ENCODE measurements at regions not wholly inside any gene's neighbourhood (a gene's known extent, or its start where the extent isn't known, plus 50 kb on each side); places are given as distances from the start of the nearest gene placed in this dataset.

- H3K36me3 Mint-ChIP-seq (ENCODE audit: insufficient read depth): no peaks in the 10 kb centered on the region
- H3K9me3 Mint-ChIP-seq: no peaks in the 10 kb centered on the region
- H3K4me3 Mint-ChIP-seq: no peak overlapping the region
- peaks cover 6% of the 10 kb centered on the region for H3K4me1 Mint-ChIP-seq
- ATAC-seq (replicated peaks; ENCODE audit: extremely low read depth, poor library complexity, severe bottlenecking): no peak
- no peak for DNase-seq (ENCODE audit: low spot score in 2 of 2)
- H3K27ac Mint-ChIP-seq (ENCODE audit: low read depth): no peak overlapping the region
- H3K27me3 Mint-ChIP-seq: peaks cover 53% of the 10 kb centered on the region
Measured at GRCh38 chr10:27619329-27619728, 115.2 kb downstream of the RAB18 start.

GRCh38 chr10:27620430-27621397, 116.6 kb downstream of the RAB18 start:
- H3K27me3 Mint-ChIP-seq: peaks cover 58% of the 10 kb centered on the region

GRCh38 chr10:27621461-27621860, 117.4 kb downstream of the RAB18 start:
- no peak for ATAC-seq (replicated peaks; ENCODE audit: extremely low read depth, poor library complexity, severe bottlenecking)
- no peak overlapping the region for H3K4me3 Mint-ChIP-seq
- H3K9me3 Mint-ChIP-seq: no peaks in the 10 kb centered on the region
- no peak overlapping the region for H3K27ac Mint-ChIP-seq (ENCODE audit: low read depth)
- H3K36me3 Mint-ChIP-seq (ENCODE audit: insufficient read depth): no peaks in the 10 kb centered on the region
- peaks cover 56% of the 10 kb centered on the region for H3K27me3 Mint-ChIP-seq
- DNase-seq (ENCODE audit: low spot score in 2 of 2): no peak
- no peaks in the 10 kb centered on the region for H3K4me1 Mint-ChIP-seq

More at GRCh38 chr10:27620430-27621397, 116.6 kb downstream of the RAB18 start:
- H3K4me1 Mint-ChIP-seq: no peaks in the 10 kb centered on the region
- DNase-seq (ENCODE audit: low spot score in 2 of 2) (no peak), ATAC-seq (replicated peaks; ENCODE audit: extremely low read depth, poor library complexity, severe bottlenecking) (no peak)
- no peak overlapping the region for H3K27ac Mint-ChIP-seq (ENCODE audit: low read depth)
- H3K4me3 Mint-ChIP-seq: no peak overlapping the region
- no peaks in the 10 kb centered on the region for H3K36me3 Mint-ChIP-seq (ENCODE audit: insufficient read depth)
- H3K9me3 Mint-ChIP-seq: no peaks in the 10 kb centered on the region

- no peak overlapping the region for H3K27ac Mint-ChIP-seq (ENCODE audit: low read depth)
- DNase-seq (ENCODE audit: low spot score in 2 of 2) (no peak), ATAC-seq (replicated peaks; ENCODE audit: extremely low read depth, poor library complexity, severe bottlenecking) (no peak)
- H3K27me3 Mint-ChIP-seq: peaks cover 66% of the 10 kb centered on the region
- H3K4me1 Mint-ChIP-seq: no peaks in the 10 kb centered on the region
- H3K36me3 Mint-ChIP-seq (ENCODE audit: insufficient read depth): no peaks in the 10 kb centered on the region
- H3K9me3 Mint-ChIP-seq: no peaks in the 10 kb centered on the region
- H3K4me3 Mint-ChIP-seq: no peak overlapping the region
Measured at GRCh38 chr10:27622596-27622995, 118.5 kb downstream of the RAB18 start.

Data from central memory CD8-positive, alpha-beta T cell (primary cell).